Colonic mucosa (tissue), 4 donors: ENCODE measurements at regions not wholly inside any gene's neighbourhood (a gene's known extent, or its start where the extent isn't known, plus 50 kb on each side); places are given as distances from the start of the nearest gene placed in this dataset.
"Not testable (repeated sequence)": the region's sequence is repeated elsewhere in the genome, so short reads cannot be mapped to it uniquely, and the experiment has no call there.

Experiments
- DNase-seq: peaks from one replicate; pipeline ENCODE4 v3.0.0-alpha.2; 2020
- H3K27ac ChIP-seq: fragments of 200-600 bp; one replicate; pipeline ENCODE4 v1.8.0; 2021
- H3K27me3 ChIP-seq: fragments of 200-600 bp; one replicate; pipeline ENCODE4 v1.8.0; 2021
- H3K36me3 ChIP-seq: fragments of 200-600 bp; one replicate; pipeline ENCODE4 v1.8.0; 2021
- H3K4me1 ChIP-seq: fragments of 200-600 bp; one replicate; pipeline ENCODE4 v1.8.0; 2021; ENCODE audit warnings: mild to moderate bottlenecking
- H3K4me3 ChIP-seq: fragments of 200-600 bp; one replicate; pipeline ENCODE4 v1.8.0; 2021
- H3K9ac ChIP-seq, 2 donors: one replicate each; pipeline ENCODE4 v1.7.0; 2013; ENCODE audit warnings: control low read depth in 2 of 2, low read depth in 2 of 2, low read length in 2 of 2
- H3K9me3 ChIP-seq: fragments of 200-600 bp; one replicate; pipeline ENCODE4 v1.8.0; 2021
- intact Hi-C: fragments of 100-400 bp; cut with DNase I; formaldehyde crosslinking; loops from one replicate; pipeline ENCODE4 v1.14.1; 2022
- TF ChIP-seq, protein P1 (sequence below): fragments of 200-600 bp; IDR thresholded peaks from one replicate; pipeline ENCODE4 v1.8.0; 2022; ENCODE audit warnings: antibody characterized with exemption, mild to moderate bottlenecking
- donor health status: healthy.
- donor health status: DM: no; HTN: no; CAD: no.
- donor health status: DM: no; HTN: no; CAD: no.

GRCh38 chr2:217349251-217349650 lies 489.4 kb upstream of the TNP1 start:
- H3K27me3 ChIP-seq, result no peaks in the 10 kb centered on the region

DNA sequence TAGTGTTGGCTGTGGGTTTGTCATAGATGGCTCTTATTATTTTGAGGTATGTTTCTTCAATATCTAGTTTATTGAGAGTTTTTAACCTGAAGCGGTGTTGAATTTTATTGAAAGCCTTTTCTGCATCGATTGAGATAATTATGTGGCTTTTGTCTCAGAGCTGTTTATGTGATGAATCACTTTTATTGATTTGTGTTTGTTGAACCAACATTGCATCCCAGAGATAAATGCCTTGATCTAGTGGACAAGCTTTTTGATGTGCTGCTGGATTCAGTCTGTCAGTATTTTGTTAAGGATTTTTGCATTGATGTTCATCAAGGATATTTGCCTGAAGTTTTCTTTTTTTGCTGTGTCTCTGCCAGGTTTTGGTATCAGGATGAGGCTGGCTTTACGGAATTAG lies 487.8 kb upstream of the TNP1 start:
- H3K27ac ChIP-seq, DNase-seq, H3K4me3 ChIP-seq, H3K36me3 ChIP-seq, H3K9me3 ChIP-seq, H3K9ac ChIP-seq, H3K27me3 ChIP-seq, H3K4me1 ChIP-seq, intact Hi-C loops: not testable (repeated sequence)

More at GRCh38 chr2:217349251-217349650, 489.4 kb upstream of the TNP1 start:
- Histone ChIP-seq H3K27ac (no peak overlapping the region), H3K9ac (no peak overlapping the region), H3K9me3 (no peaks in the 10 kb centered on the region), H3K4me1 (no peaks in the 10 kb centered on the region), H3K4me3 (no peak overlapping the region), H3K36me3 (no peaks in the 10 kb centered on the region)
- no peak for DNase-seq
- intact Hi-C loops, result no loop called here
- TF ChIP-seq, protein P1, sequence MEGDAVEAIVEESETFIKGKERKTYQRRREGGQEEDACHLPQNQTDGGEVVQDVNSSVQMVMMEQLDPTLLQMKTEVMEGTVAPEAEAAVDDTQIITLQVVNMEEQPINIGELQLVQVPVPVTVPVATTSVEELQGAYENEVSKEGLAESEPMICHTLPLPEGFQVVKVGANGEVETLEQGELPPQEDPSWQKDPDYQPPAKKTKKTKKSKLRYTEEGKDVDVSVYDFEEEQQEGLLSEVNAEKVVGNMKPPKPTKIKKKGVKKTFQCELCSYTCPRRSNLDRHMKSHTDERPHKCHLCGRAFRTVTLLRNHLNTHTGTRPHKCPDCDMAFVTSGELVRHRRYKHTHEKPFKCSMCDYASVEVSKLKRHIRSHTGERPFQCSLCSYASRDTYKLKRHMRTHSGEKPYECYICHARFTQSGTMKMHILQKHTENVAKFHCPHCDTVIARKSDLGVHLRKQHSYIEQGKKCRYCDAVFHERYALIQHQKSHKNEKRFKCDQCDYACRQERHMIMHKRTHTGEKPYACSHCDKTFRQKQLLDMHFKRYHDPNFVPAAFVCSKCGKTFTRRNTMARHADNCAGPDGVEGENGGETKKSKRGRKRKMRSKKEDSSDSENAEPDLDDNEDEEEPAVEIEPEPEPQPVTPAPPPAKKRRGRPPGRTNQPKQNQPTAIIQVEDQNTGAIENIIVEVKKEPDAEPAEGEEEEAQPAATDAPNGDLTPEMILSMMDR, result no peak

- H3K4me3 ChIP-seq, H3K27me3 ChIP-seq, intact Hi-C loops, H3K9me3 ChIP-seq, H3K27ac ChIP-seq, H3K4me1 ChIP-seq, H3K36me3 ChIP-seq, DNase-seq, H3K9ac ChIP-seq: not testable (repeated sequence)
Measured at GRCh38 chr2:217346043-217346442, 486.2 kb upstream of the TNP1 start.

DNA sequence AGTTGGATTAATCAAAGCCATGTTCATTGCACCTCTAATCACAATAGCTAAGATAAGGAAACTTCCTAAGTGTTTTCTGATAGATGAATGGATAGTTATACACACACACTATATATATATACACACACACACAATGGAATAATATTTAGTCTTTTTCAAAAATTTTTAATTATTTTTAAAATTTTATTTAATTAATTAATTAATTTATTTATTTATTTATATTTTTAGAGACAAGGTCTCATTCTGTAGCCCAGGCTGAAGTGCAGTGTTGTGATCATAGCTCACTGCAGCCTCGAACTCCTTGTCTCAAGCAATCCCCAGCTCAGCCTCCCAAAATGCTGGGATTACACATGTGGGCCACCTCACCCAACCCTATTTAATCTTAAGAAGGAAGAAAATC lies 481.0 kb upstream of the TNP1 start:
- H3K36me3 ChIP-seq, result no peaks in the 10 kb centered on the region
- H3K9ac ChIP-seq, result no peak overlapping the region
- no peaks in the 10 kb centered on the region for H3K9me3 ChIP-seq
- intact Hi-C loops, result no loop called here
- H3K27ac ChIP-seq, result no peak overlapping the region
- no peak for DNase-seq
- H3K27me3 ChIP-seq, result no peaks in the 10 kb centered on the region
- no peaks in the 10 kb centered on the region for H3K4me1 ChIP-seq
- TF ChIP-seq, protein P1, result no peak
- H3K4me3 ChIP-seq, result no peak overlapping the region

DNA sequence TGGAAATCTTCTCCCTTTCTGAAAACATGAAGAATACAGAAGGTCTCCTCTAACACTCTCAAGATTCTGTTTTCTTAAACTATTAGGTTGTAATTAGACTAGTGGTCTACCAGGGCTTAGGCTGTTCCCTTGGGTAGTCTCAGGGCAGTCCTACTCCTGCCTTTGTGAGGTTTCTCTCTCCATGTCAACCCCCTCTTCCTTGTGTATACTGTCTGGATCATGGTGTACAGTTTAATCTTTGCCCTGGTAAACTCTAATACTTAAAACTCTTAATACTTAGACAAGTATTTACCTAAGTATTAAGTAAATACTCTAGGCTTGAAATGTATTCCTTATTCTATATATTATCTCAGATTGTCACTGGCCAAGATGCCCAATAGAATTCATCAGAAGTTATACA lies 480.3 kb upstream of the TNP1 start:
- intact Hi-C loops, result no loop called here
- Histone ChIP-seq H3K9ac (no peak overlapping the region), H3K4me1 (no peaks in the 10 kb centered on the region), H3K36me3 (no peaks in the 10 kb centered on the region), H3K27ac (no peak overlapping the region), H3K4me3 (no peak overlapping the region), H3K27me3 (no peaks in the 10 kb centered on the region), H3K9me3 (no peaks in the 10 kb centered on the region)
- TF ChIP-seq, protein P1, result no peak
- DNase-seq, result no peak

GRCh38 chr2:217339753-217340152 lies 479.9 kb upstream of the TNP1 start:
- Histone ChIP-seq H3K9ac (no peak overlapping the region), H3K36me3 (no peaks in the 10 kb centered on the region), H3K4me1 (no peaks in the 10 kb centered on the region), H3K4me3 (no peak overlapping the region), H3K27me3 (no peaks in the 10 kb centered on the region), H3K9me3 (no peaks in the 10 kb centered on the region), H3K27ac (no peak overlapping the region)
- no peak for DNase-seq
- TF ChIP-seq, protein P1, result no peak
- intact Hi-C loops, result no loop called here
